ENCODE measurements at regions not wholly inside any gene's neighbourhood (a gene's known extent, or its start where the extent isn't known, plus 50 kb on each side); places are given as distances from the start of the nearest gene placed in this dataset.

GRCh38 chr6:8322659-8323058 is 112.7 kb downstream of the SLC35B3 start:
- Histone ChIP-seq H3K27ac (ENCODE audit: low read depth, low read length) (no peak overlapping the region), H3K14ac (ENCODE audit: low read length) (no peak overlapping the region), H3K4me3 (ENCODE audit: low read depth, low read length) (no peak overlapping the region), H2BK12ac (ENCODE audit: low read length) (no peak overlapping the region), H3K23ac (ENCODE audit: low read length) (no peak overlapping the region), H2AFZ (ENCODE audit: insufficient read depth, low read length, poor library complexity) (no peak overlapping the region), H3K79me2 (ENCODE audit: control insufficient read depth, insufficient read depth, low read length, poor library complexity) (no peaks in the 10 kb centered on the region), H3K18ac (ENCODE audit: low read length) (no peak overlapping the region), H3K4me2 (ENCODE audit: low read length) (no peak overlapping the region), H3K27me3 (ENCODE audit: insufficient read depth, low read length) (no peaks in the 10 kb centered on the region), H3K9me3 (ENCODE audit: insufficient read depth, low read depth, low read length) (peaks cover 6% of the 10 kb centered on the region), H2BK120ac (ENCODE audit: insufficient read depth, low read length, poor library complexity) (no peak overlapping the region), H4K91ac (ENCODE audit: low read depth, low read length) (no peak overlapping the region), H3K9ac (ENCODE audit: low read length) (no peak overlapping the region), H3K36me3 (ENCODE audit: control insufficient read depth in 1 of 2, insufficient read depth in 2 of 2, low read length in 2 of 2) (no peaks in the 10 kb centered on the region), H3K4me1 (ENCODE audit: control insufficient read depth in 1 of 2, insufficient read depth in 2 of 2, low read length in 2 of 2) (no peaks in the 10 kb centered on the region), H3K79me1 (ENCODE audit: low read length) (no peaks in the 10 kb centered on the region), H4K8ac (ENCODE audit: low read depth, low read length) (no peak overlapping the region), H2AK5ac (ENCODE audit: low read length) (no peak overlapping the region), H3K4ac (ENCODE audit: low read depth, low read length) (no peak overlapping the region), H2BK5ac (ENCODE audit: low read depth, low read length, poor library complexity) (no peak overlapping the region), H4K12ac (ENCODE audit: low read depth, low read length) (no peak overlapping the region)
- WGBS (ENCODE audit: extremely low coverage, insufficient coverage, insufficient read length) = no CpG with 5 or more reads among the region's 6 CpGs
- DNase-seq = no peak

GRCh38 chr6:8321671-8322404 is 113.5 kb downstream of the SLC35B3 start:
- peaks cover 5% of the 10 kb centered on the region for H3K9me3 ChIP-seq (ENCODE audit: insufficient read depth, low read depth, low read length)
- no peak overlapping the region for H2BK12ac ChIP-seq (ENCODE audit: low read length)
- no peak overlapping the region for H3K18ac ChIP-seq (ENCODE audit: low read length)
- H3K27me3 ChIP-seq (ENCODE audit: insufficient read depth, low read length) = no peaks in the 10 kb centered on the region
- H3K79me1 ChIP-seq (ENCODE audit: low read length) = no peaks in the 10 kb centered on the region
- H3K27ac ChIP-seq (ENCODE audit: low read depth, low read length) = no peak overlapping the region
- H4K91ac ChIP-seq (ENCODE audit: low read depth, low read length) = no peak overlapping the region
- no peak overlapping the region for H4K12ac ChIP-seq (ENCODE audit: low read depth, low read length)
- no peak overlapping the region for H4K8ac ChIP-seq (ENCODE audit: low read depth, low read length)
- H3K4me3 ChIP-seq (ENCODE audit: low read depth, low read length) = no peak overlapping the region
- H3K4ac ChIP-seq (ENCODE audit: low read depth, low read length) = no peak overlapping the region
- H3K23ac ChIP-seq (ENCODE audit: low read length) = no peak overlapping the region
- WGBS (ENCODE audit: extremely low coverage, insufficient coverage, insufficient read length) = no CpG with 5 or more reads among the region's 3 CpGs
- H2BK5ac ChIP-seq (ENCODE audit: low read depth, low read length, poor library complexity) = no peak overlapping the region
- no peak overlapping the region for H3K4me2 ChIP-seq (ENCODE audit: low read length)
- no peak overlapping the region for H3K14ac ChIP-seq (ENCODE audit: low read length)
- H3K79me2 ChIP-seq (ENCODE audit: control insufficient read depth, insufficient read depth, low read length, poor library complexity) = no peaks in the 10 kb centered on the region
- H3K4me1 ChIP-seq (ENCODE audit: control insufficient read depth in 1 of 2, insufficient read depth in 2 of 2, low read length in 2 of 2) = no peaks in the 10 kb centered on the region
- no peaks in the 10 kb centered on the region for H3K36me3 ChIP-seq (ENCODE audit: control insufficient read depth in 1 of 2, insufficient read depth in 2 of 2, low read length in 2 of 2)
- H2AK5ac ChIP-seq (ENCODE audit: low read length) = no peak overlapping the region
- H2BK120ac ChIP-seq (ENCODE audit: insufficient read depth, low read length, poor library complexity) = no peak overlapping the region
- no peak overlapping the region for H2AFZ ChIP-seq (ENCODE audit: insufficient read depth, low read length, poor library complexity)
- H3K9ac ChIP-seq (ENCODE audit: low read length) = peak overlapping the region; percentile 19
- no peak for DNase-seq

- Histone ChIP-seq H4K91ac (ENCODE audit: low read depth, low read length) (no peak overlapping the region), H3K4me3 (ENCODE audit: low read depth, low read length) (no peak overlapping the region), H3K9me3 (ENCODE audit: insufficient read depth, low read depth, low read length) (no peaks in the 10 kb centered on the region), H2BK120ac (ENCODE audit: insufficient read depth, low read length, poor library complexity) (no peak overlapping the region), H3K79me2 (ENCODE audit: control insufficient read depth, insufficient read depth, low read length, poor library complexity) (no peaks in the 10 kb centered on the region), H3K4ac (ENCODE audit: low read depth, low read length) (no peak overlapping the region), H3K36me3 (ENCODE audit: control insufficient read depth in 1 of 2, insufficient read depth in 2 of 2, low read length in 2 of 2) (no peaks in the 10 kb centered on the region), H2AFZ (ENCODE audit: insufficient read depth, low read length, poor library complexity) (no peak overlapping the region), H4K12ac (ENCODE audit: low read depth, low read length) (no peak overlapping the region), H3K4me2 (ENCODE audit: low read length) (no peak overlapping the region), H3K18ac (ENCODE audit: low read length) (no peak overlapping the region), H3K79me1 (ENCODE audit: low read length) (no peaks in the 10 kb centered on the region), H2AK5ac (ENCODE audit: low read length) (no peak overlapping the region), H3K14ac (ENCODE audit: low read length) (no peak overlapping the region), H2BK12ac (ENCODE audit: low read length) (no peak overlapping the region), H3K23ac (ENCODE audit: low read length) (no peak overlapping the region), H3K27me3 (ENCODE audit: insufficient read depth, low read length) (no peaks in the 10 kb centered on the region), H3K4me1 (ENCODE audit: control insufficient read depth in 1 of 2, insufficient read depth in 2 of 2, low read length in 2 of 2) (no peaks in the 10 kb centered on the region), H2BK5ac (ENCODE audit: low read depth, low read length, poor library complexity) (no peak overlapping the region), H4K8ac (ENCODE audit: low read depth, low read length) (no peak overlapping the region), H3K9ac (ENCODE audit: low read length) (no peak overlapping the region), H3K27ac (ENCODE audit: low read depth, low read length) (no peak overlapping the region)
- WGBS (ENCODE audit: extremely low coverage, insufficient coverage, insufficient read length) = no CpG with 5 or more reads among the region's 5 CpGs
- DNase-seq = no peak
These were observed 120.2 kb downstream of the SLC35B3 start for GRCh38 chr6:8315154-8315553.

- H3K36me3 ChIP-seq (ENCODE audit: control insufficient read depth in 1 of 2, insufficient read depth in 2 of 2, low read length in 2 of 2) = no peaks in the 10 kb centered on the region
- no peak overlapping the region for H2BK120ac ChIP-seq (ENCODE audit: insufficient read depth, low read length, poor library complexity)
- no peak overlapping the region for H3K27ac ChIP-seq (ENCODE audit: low read depth, low read length)
- WGBS (ENCODE audit: extremely low coverage, insufficient coverage, insufficient read length) = no CpG with 5 or more reads among the region's 2 CpGs
- H3K4me2 ChIP-seq (ENCODE audit: low read length) = no peak overlapping the region
- H2AK5ac ChIP-seq (ENCODE audit: low read length) = no peak overlapping the region
- DNase-seq = no peak
- H4K91ac ChIP-seq (ENCODE audit: low read depth, low read length) = no peak overlapping the region
- H3K79me2 ChIP-seq (ENCODE audit: control insufficient read depth, insufficient read depth, low read length, poor library complexity) = no peaks in the 10 kb centered on the region
- no peaks in the 10 kb centered on the region for H3K79me1 ChIP-seq (ENCODE audit: low read length)
- H2BK12ac ChIP-seq (ENCODE audit: low read length) = no peak overlapping the region
- no peak overlapping the region for H3K4ac ChIP-seq (ENCODE audit: low read depth, low read length)
- no peak overlapping the region for H3K18ac ChIP-seq (ENCODE audit: low read length)
- no peaks in the 10 kb centered on the region for H3K4me1 ChIP-seq (ENCODE audit: control insufficient read depth in 1 of 2, insufficient read depth in 2 of 2, low read length in 2 of 2)
- H3K27me3 ChIP-seq (ENCODE audit: insufficient read depth, low read length) = no peaks in the 10 kb centered on the region
- H2AFZ ChIP-seq (ENCODE audit: insufficient read depth, low read length, poor library complexity) = no peak overlapping the region
- no peak overlapping the region for H4K12ac ChIP-seq (ENCODE audit: low read depth, low read length)
- no peak overlapping the region for H3K14ac ChIP-seq (ENCODE audit: low read length)
- H3K23ac ChIP-seq (ENCODE audit: low read length) = no peak overlapping the region
- no peak overlapping the region for H4K8ac ChIP-seq (ENCODE audit: low read depth, low read length)
- no peak overlapping the region for H3K9ac ChIP-seq (ENCODE audit: low read length)
- H2BK5ac ChIP-seq (ENCODE audit: low read depth, low read length, poor library complexity) = no peak overlapping the region
- no peaks in the 10 kb centered on the region for H3K9me3 ChIP-seq (ENCODE audit: insufficient read depth, low read depth, low read length)
- H3K4me3 ChIP-seq (ENCODE audit: low read depth, low read length) = no peak overlapping the region
These were observed 133.8 kb downstream of the SLC35B3 start for GRCh38 chr6:8301502-8301901.
